ENCODE measurements at regions not wholly inside any gene's neighbourhood (a gene's known extent, or its start where the extent isn't known, plus 50 kb on each side); places are given as distances from the start of the nearest gene placed in this dataset.

DNA sequence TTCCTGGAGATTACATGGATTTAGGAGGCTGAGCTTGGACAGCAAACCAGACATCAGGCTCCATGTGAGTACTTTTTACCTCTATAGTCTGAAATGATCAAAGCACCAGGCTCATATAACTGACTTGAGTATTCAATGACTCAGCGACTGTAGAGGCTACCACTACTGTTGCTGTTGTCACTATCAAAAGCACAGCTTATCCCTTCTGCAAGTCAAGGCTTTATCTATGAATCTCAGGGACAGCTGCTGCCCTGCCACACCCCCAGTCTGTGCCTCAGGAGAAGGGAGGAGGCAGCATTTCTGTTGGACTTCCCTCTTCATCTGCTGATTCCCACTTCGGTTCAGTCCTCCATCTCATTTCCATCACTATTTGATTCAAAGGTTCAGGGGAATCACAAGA lies 80.5 kb upstream of the CNR1 start:
- no peak for TF ChIP-seq EZH2 (IDR thresholded peaks at IDR 0.05; ENCODE audit: insufficient read depth, poor library complexity, severe bottlenecking)
- TF ChIP-seq EZH2phosphoT487 (IDR thresholded peaks at IDR 0.05; ENCODE audit: insufficient read depth, low read depth), result no peak
- Histone ChIP-seq H4K20me1 (ENCODE audit: insufficient read depth) (no peaks in the 10 kb centered on the region), H3K9me3 (ENCODE audit: low read depth) (no peaks in the 10 kb centered on the region), H3K9me2 (ENCODE audit: insufficient read depth) (no peaks in the 10 kb centered on the region), H3K9ac (no peak overlapping the region), H2AFZ (no peak overlapping the region), H3K27ac (no peak overlapping the region), H3K36me3 (ENCODE audit: low read depth) (no peaks in the 10 kb centered on the region), H3K27me3 (replicated peaks; ENCODE audit: insufficient read depth) (peaks cover 11% of the 10 kb centered on the region; the same call in 1 of the 2 replicates), H3K4me1 (ENCODE audit: insufficient read depth) (no peaks in the 10 kb centered on the region), H3F3A (ENCODE audit: insufficient read depth) (no peaks in the 10 kb centered on the region), H3K4me3 (no peak overlapping the region), H3K4me2 (ENCODE audit: unreplicated experiment) (no peak overlapping the region), H3K79me2 (ENCODE audit: insufficient read depth) (no peaks in the 10 kb centered on the region)
- DNase-seq, result no peak
- WGBS, 2 experiments (ENCODE audit: low coverage in 1 of 2, low lambda C conversion rate in 2 of 2, missing lambda C conversion rate in 2 of 2), result 24 to 26% methylated on average over 2 of the region's 2 CpGs
- in situ Hi-C loops (cut with MboI), result no loop called here

DNA sequence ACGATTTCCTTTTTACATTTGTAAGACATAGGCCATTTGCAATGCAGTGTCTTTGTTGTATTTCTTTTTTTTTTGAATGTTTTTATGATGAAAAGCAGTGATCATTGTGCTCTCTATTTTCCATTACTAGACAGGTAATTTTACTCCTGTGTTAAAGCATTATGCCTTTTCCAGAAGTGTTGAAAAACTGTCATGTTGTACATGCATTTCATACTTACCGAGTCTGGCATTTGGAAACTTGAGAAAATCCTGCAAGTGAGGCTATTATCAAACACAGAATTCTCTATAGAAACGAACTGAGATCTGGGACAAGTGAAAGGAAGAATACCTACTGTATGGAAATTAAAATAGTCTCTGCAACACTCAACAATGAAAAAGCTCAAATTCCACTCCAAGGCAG lies 78.6 kb upstream of the CNR1 start:
- in situ Hi-C loops (cut with MboI), result no loop called here
- 19 to 21% methylated on average over 3 of the region's 3 CpGs for WGBS, 2 experiments (ENCODE audit: low coverage in 1 of 2, low lambda C conversion rate in 2 of 2, missing lambda C conversion rate in 2 of 2)

DNA sequence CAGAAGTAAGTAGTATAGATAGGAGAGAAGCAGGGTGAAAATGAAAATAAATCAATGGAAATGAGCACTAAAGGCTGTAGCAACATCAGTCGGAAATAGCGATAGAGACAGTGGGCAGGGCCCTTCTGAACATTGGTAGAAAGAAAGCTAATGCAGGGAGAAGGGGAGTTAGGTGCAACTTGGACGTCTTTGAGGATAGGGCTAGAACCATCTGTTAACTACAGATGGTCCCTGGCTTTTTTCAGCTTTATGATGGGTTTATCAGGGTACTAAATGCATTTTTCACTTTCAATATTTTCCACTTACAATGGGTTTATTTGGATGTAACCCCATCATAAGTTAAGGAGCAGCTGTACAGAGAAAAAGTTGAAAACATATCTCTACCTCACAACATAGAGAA lies 72.8 kb upstream of the CNR1 start:
- H3K27ac ChIP-seq, result no peak overlapping the region
- no peaks in the 10 kb centered on the region for H3F3A ChIP-seq (ENCODE audit: insufficient read depth)
- no peak overlapping the region for H2AFZ ChIP-seq
- no peak for DNase-seq
- TF ChIP-seq EZH2phosphoT487 (IDR thresholded peaks at IDR 0.05; ENCODE audit: insufficient read depth, low read depth) (no peak), EZH2 (IDR thresholded peaks at IDR 0.05; ENCODE audit: insufficient read depth, poor library complexity, severe bottlenecking) (no peak)
- H3K4me1 ChIP-seq (ENCODE audit: insufficient read depth), result no peaks in the 10 kb centered on the region
- no peaks in the 10 kb centered on the region for H3K36me3 ChIP-seq (ENCODE audit: low read depth)
- no peaks in the 10 kb centered on the region for H4K20me1 ChIP-seq (ENCODE audit: insufficient read depth)
- no peak overlapping the region for H3K4me2 ChIP-seq (ENCODE audit: unreplicated experiment)
- H3K27me3 ChIP-seq (replicated peaks; ENCODE audit: insufficient read depth), result no peaks in the 10 kb centered on the region
- no peak overlapping the region for H3K4me3 ChIP-seq
- WGBS, 2 experiments (ENCODE audit: low coverage in 1 of 2, low lambda C conversion rate in 2 of 2, missing lambda C conversion rate in 2 of 2), result 33 to 45% methylated on average over 3 of the region's 3 CpGs
- in situ Hi-C loops (cut with MboI), result no loop called here
- no peaks in the 10 kb centered on the region for H3K79me2 ChIP-seq (ENCODE audit: insufficient read depth)
- no peak overlapping the region for H3K9ac ChIP-seq
- no peaks in the 10 kb centered on the region for H3K9me3 ChIP-seq (ENCODE audit: low read depth)
- no peaks in the 10 kb centered on the region for H3K9me2 ChIP-seq (ENCODE audit: insufficient read depth)

More for the DNA sequence above, 78.6 kb upstream of the CNR1 start:
- Histone ChIP-seq H3K4me3 (no peak overlapping the region), H2AFZ (no peak overlapping the region), H3K79me2 (ENCODE audit: insufficient read depth) (no peaks in the 10 kb centered on the region), H3K27me3 (replicated peaks; ENCODE audit: insufficient read depth) (peaks cover 3% of the 10 kb centered on the region; the same call in 1 of the 2 replicates), H3K9ac (no peak overlapping the region), H4K20me1 (ENCODE audit: insufficient read depth) (no peaks in the 10 kb centered on the region), H3K4me1 (ENCODE audit: insufficient read depth) (no peaks in the 10 kb centered on the region), H3F3A (ENCODE audit: insufficient read depth) (no peaks in the 10 kb centered on the region), H3K27ac (no peak overlapping the region), H3K36me3 (ENCODE audit: low read depth) (no peaks in the 10 kb centered on the region), H3K9me3 (ENCODE audit: low read depth) (no peaks in the 10 kb centered on the region), H3K4me2 (ENCODE audit: unreplicated experiment) (no peak overlapping the region), H3K9me2 (ENCODE audit: insufficient read depth) (no peaks in the 10 kb centered on the region)
- TF ChIP-seq EZH2 (IDR thresholded peaks at IDR 0.05; ENCODE audit: insufficient read depth, poor library complexity, severe bottlenecking), result no peak
- no peak for TF ChIP-seq EZH2phosphoT487 (IDR thresholded peaks at IDR 0.05; ENCODE audit: insufficient read depth, low read depth)
- DNase-seq, result no peak

DNA sequence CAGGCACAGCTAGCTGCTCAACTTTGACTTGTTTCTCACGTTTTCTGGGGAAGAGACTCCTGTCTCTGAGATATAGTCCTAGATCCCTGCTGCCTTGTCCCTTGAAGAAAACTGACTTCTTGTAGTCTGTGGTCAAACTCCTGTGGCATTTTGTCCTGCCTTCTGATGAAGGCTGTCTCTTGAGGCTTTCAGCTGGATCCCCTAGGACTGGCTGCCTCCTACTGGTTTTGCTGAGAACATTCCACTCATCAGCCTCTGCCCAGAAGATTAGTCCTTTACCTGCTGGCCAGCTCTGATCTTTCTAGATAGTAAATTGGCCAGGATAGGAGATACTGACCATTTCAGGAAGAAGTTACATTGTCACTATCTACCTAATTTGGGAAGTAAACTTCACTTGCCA lies 71.9 kb upstream of the CNR1 start:
- Histone ChIP-seq H3K9me2 (ENCODE audit: insufficient read depth) (no peaks in the 10 kb centered on the region), H3K4me3 (no peak overlapping the region), H3K36me3 (ENCODE audit: low read depth) (no peaks in the 10 kb centered on the region), H3K27me3 (replicated peaks; ENCODE audit: insufficient read depth) (no peaks in the 10 kb centered on the region), H3K4me1 (ENCODE audit: insufficient read depth) (no peaks in the 10 kb centered on the region), H3K79me2 (ENCODE audit: insufficient read depth) (no peaks in the 10 kb centered on the region), H3F3A (ENCODE audit: insufficient read depth) (no peaks in the 10 kb centered on the region), H4K20me1 (ENCODE audit: insufficient read depth) (no peaks in the 10 kb centered on the region), H3K9ac (no peak overlapping the region), H3K27ac (no peak overlapping the region), H2AFZ (no peak overlapping the region), H3K4me2 (ENCODE audit: unreplicated experiment) (no peak overlapping the region), H3K9me3 (ENCODE audit: low read depth) (no peaks in the 10 kb centered on the region)
- TF ChIP-seq EZH2 (IDR thresholded peaks at IDR 0.05; ENCODE audit: insufficient read depth, poor library complexity, severe bottlenecking) (no peak), EZH2phosphoT487 (IDR thresholded peaks at IDR 0.05; ENCODE audit: insufficient read depth, low read depth) (no peak)
- 0% methylated on average over 1 of the region's 1 CpG for WGBS, 2 experiments (ENCODE audit: low coverage in 1 of 2, low lambda C conversion rate in 2 of 2, missing lambda C conversion rate in 2 of 2)
- peak; percentile 17 for DNase-seq
- in situ Hi-C loops (cut with MboI), result no loop called here
